ENCODE measurements at regions not wholly inside any gene's neighbourhood (a gene's known extent, or its start where the extent isn't known, plus 50 kb on each side); places are given as distances from the start of the nearest gene placed in this dataset.

GRCh38 chr2:128732976-128733431, 414.3 kb upstream of the HS6ST1 start:
- BruUV-seq (replicated peaks): no TSS peak
- no peaks in the 10 kb centered on the region for H3K36me3 Mint-ChIP-seq (ENCODE audit: insufficient read depth, unreplicated experiment)
- Histone ChIP-seq H3K4me3 (ENCODE audit: low read depth, low read length) (no peak overlapping the region), H3K27me3 (replicated peaks; ENCODE audit: control insufficient read depth, insufficient read depth, low read length) (no peaks in the 10 kb centered on the region), H3K36me3 (ENCODE audit: control insufficient read depth, insufficient read depth, low read length) (no peaks in the 10 kb centered on the region), H3K4me1 (no peaks in the 10 kb centered on the region), H3K9me3 (0 out of 2 replicates have a peak, but pooled peaks cover 4% of the 10 kb centered on the region)
- no peak overlapping the region for H3K4me3 Mint-ChIP-seq (ENCODE audit: unreplicated experiment)
- ChIA-PET POLR2A (no interaction called here), CTCF (no interaction called here)
- H3K9me3 Mint-ChIP-seq (ENCODE audit: unreplicated experiment): peaks cover 16% of the 10 kb centered on the region
- DNase-seq: no peak
- H3K4me1 Mint-ChIP-seq (ENCODE audit: low read depth, unreplicated experiment): no peaks in the 10 kb centered on the region
- intact Hi-C loops (cut with micrococcal nuclease; ENCODE audit: unreplicated experiment): no loop called here
- no peak for TF ChIP-seq CTCF (IDR thresholded peaks at IDR 0.05; ENCODE audit: insufficient read depth in 1 of 2, low read depth in 1 of 2, low read length in 1 of 2, severe bottlenecking in 1 of 2, unreplicated experiment in 1 of 2)
- no peak overlapping the region for H3K27ac Mint-ChIP-seq (ENCODE audit: unreplicated experiment)
- no peaks in the 10 kb centered on the region for H3K27me3 Mint-ChIP-seq (ENCODE audit: insufficient read depth, unreplicated experiment)

- ChIA-PET CTCF (no interaction called here), POLR2A (no interaction called here)
- Mint-ChIP-seq H3K4me3 (ENCODE audit: unreplicated experiment) (no peak overlapping the region), H3K36me3 (ENCODE audit: insufficient read depth, unreplicated experiment) (no peaks in the 10 kb centered on the region), H3K27ac (ENCODE audit: unreplicated experiment) (no peak overlapping the region), H3K4me1 (ENCODE audit: low read depth, unreplicated experiment) (no peaks in the 10 kb centered on the region), H3K9me3 (ENCODE audit: unreplicated experiment) (peaks cover 11% of the 10 kb centered on the region), H3K27me3 (ENCODE audit: insufficient read depth, unreplicated experiment) (no peaks in the 10 kb centered on the region)
- TF ChIP-seq CTCF (IDR thresholded peaks at IDR 0.05; ENCODE audit: insufficient read depth in 1 of 2, low read depth in 1 of 2, low read length in 1 of 2, severe bottlenecking in 1 of 2, unreplicated experiment in 1 of 2): no peak
- Histone ChIP-seq H3K4me3 (ENCODE audit: low read depth, low read length) (no peak overlapping the region), H3K27me3 (replicated peaks; ENCODE audit: control insufficient read depth, insufficient read depth, low read length) (no peaks in the 10 kb centered on the region), H3K4me1 (no peaks in the 10 kb centered on the region), H3K9me3 (0 out of 2 replicates have a peak, but pooled peaks cover 4% of the 10 kb centered on the region), H3K36me3 (ENCODE audit: control insufficient read depth, insufficient read depth, low read length) (no peaks in the 10 kb centered on the region)
- BruUV-seq (replicated peaks): no TSS peak
- DNase-seq: no peak
- intact Hi-C loops (cut with micrococcal nuclease; ENCODE audit: unreplicated experiment): no loop called here
Measured at GRCh38 chr2:128733450-128733849, 414.8 kb upstream of the HS6ST1 start.

- CTCF ChIA-PET: no interaction called here
- Mint-ChIP-seq H3K27me3 (ENCODE audit: insufficient read depth, unreplicated experiment) (no peaks in the 10 kb centered on the region), H3K36me3 (ENCODE audit: insufficient read depth, unreplicated experiment) (no peaks in the 10 kb centered on the region), H3K27ac (ENCODE audit: unreplicated experiment) (no peak overlapping the region), H3K4me1 (ENCODE audit: low read depth, unreplicated experiment) (no peaks in the 10 kb centered on the region), H3K4me3 (ENCODE audit: unreplicated experiment) (no peak overlapping the region), H3K9me3 (ENCODE audit: unreplicated experiment) (no peaks in the 10 kb centered on the region)
- POLR2A ChIA-PET: no interaction called here
- no peak for TF ChIP-seq CTCF (IDR thresholded peaks at IDR 0.05; ENCODE audit: insufficient read depth in 1 of 2, low read depth in 1 of 2, low read length in 1 of 2, severe bottlenecking in 1 of 2, unreplicated experiment in 1 of 2)
- H3K4me1 ChIP-seq: no peaks in the 10 kb centered on the region
- H3K4me3 ChIP-seq (ENCODE audit: low read depth, low read length): no peak overlapping the region
- no peaks in the 10 kb centered on the region for H3K27me3 ChIP-seq (replicated peaks; ENCODE audit: control insufficient read depth, insufficient read depth, low read length)
- H3K36me3 ChIP-seq (ENCODE audit: control insufficient read depth, insufficient read depth, low read length): no peaks in the 10 kb centered on the region
- BruUV-seq (replicated peaks): no TSS peak
- H3K9me3 ChIP-seq: 0 out of 2 replicates have a peak, but pooled peaks cover under 1% of the 10 kb centered on the region
- intact Hi-C loops (cut with micrococcal nuclease; ENCODE audit: unreplicated experiment): loop anchor here (5.0 kb wide), 1 partner anchor 1188 kb away; no protein-coding TSS in a partner anchor
- no peak for DNase-seq
Measured at GRCh38 chr2:128734521-128735295, 416.0 kb upstream of the HS6ST1 start.

Data from Caco-2 (cell line).